Effector memory CD4-positive, alpha-beta T cell (primary cell): ENCODE measurements at regions not wholly inside any gene's neighbourhood (a gene's known extent, or its start where the extent isn't known, plus 50 kb on each side); places are given as distances from the start of the nearest gene placed in this dataset.

Source experiments
- DNase-seq, 3 donors: peaks; one replicate each; pipeline ENCODE4 v3.0.0-alpha.2; 2020
- H3K27ac ChIP-seq: 2 replicates; pipeline ENCODE4 v1.7.0; 2013; ENCODE audit warnings: mild to moderate bottlenecking, low read length, moderate library complexity; ENCODE audit not compliant: insufficient read depth, poor library complexity, severe bottlenecking
- H3K27me3 ChIP-seq: replicated peaks from 2 replicates; pipeline ENCODE4 v1.7.0; 2013; ENCODE audit warnings: mild to moderate bottlenecking, low read length; ENCODE audit not compliant: insufficient read depth, control insufficient read depth, poor library complexity, severe bottlenecking
- H3K36me3 ChIP-seq: 2 replicates; pipeline ENCODE4 v1.7.0; 2013; ENCODE audit warnings: mild to moderate bottlenecking, low read length, moderate library complexity; ENCODE audit not compliant: control insufficient read depth, insufficient read depth
- H3K4me1 ChIP-seq: 2 replicates; pipeline ENCODE4 v1.7.0; 2013; ENCODE audit warnings: low read length, mild to moderate bottlenecking; ENCODE audit not compliant: control insufficient read depth, insufficient read depth, poor library complexity, severe bottlenecking
- H3K4me3 ChIP-seq: 2 replicates; pipeline ENCODE4 v1.7.0; 2013; ENCODE audit warnings: low read length, low read depth, mild to moderate bottlenecking; ENCODE audit not compliant: insufficient read depth, poor library complexity, severe bottlenecking
- H3K9me3 ChIP-seq: 2 replicates; pipeline ENCODE4 v1.7.0; 2013; ENCODE audit warnings: mild to moderate bottlenecking, low read length, moderate library complexity; ENCODE audit not compliant: control insufficient read depth

GRCh38 chr14:96956464-96957239, 159.5 kb downstream of the VRK1 start:
- Histone ChIP-seq H3K4me1 (no peaks in the 10 kb centered on the region), H3K4me3 (no peak overlapping the region), H3K27ac (no peak overlapping the region), H3K27me3 (no peaks in the 10 kb centered on the region), H3K9me3 (no peaks in the 10 kb centered on the region), H3K36me3 (no peaks in the 10 kb centered on the region)
- DNase-seq, result no peak

DNA sequence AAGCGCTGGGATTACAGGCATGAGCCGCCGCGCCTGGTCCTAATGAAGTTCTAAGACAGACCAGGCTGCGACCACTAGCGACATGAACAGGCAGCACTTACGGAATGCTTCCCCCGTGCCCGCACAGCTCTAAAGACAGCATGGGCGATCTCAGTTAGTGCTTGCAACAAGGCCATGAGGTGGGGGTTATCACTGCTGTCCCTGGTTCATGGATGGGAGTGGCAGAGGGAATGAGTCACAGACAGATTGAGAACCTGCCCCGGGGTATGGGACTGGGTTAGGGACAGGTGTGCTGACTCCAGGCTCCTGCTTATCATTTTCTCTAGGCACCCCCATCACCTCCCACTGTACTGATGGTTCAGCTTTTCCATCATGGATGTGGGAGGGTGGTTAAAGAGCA, 160.9 kb downstream of the VRK1 start:
- Histone ChIP-seq H3K4me3 (no peak overlapping the region), H3K27ac (no peak overlapping the region), H3K36me3 (no peaks in the 10 kb centered on the region), H3K9me3 (no peaks in the 10 kb centered on the region), H3K4me1 (peaks cover 11% of the 10 kb centered on the region), H3K27me3 (no peaks in the 10 kb centered on the region)
- no peak for DNase-seq

- H3K9me3 ChIP-seq, result no peaks in the 10 kb centered on the region
- H3K36me3 ChIP-seq, result no peaks in the 10 kb centered on the region
- no peaks in the 10 kb centered on the region for H3K27me3 ChIP-seq
- H3K4me1 ChIP-seq, result peaks cover 31% of the 10 kb centered on the region
- no peak for DNase-seq
- no peak overlapping the region for H3K27ac ChIP-seq
- H3K4me3 ChIP-seq, result no peak overlapping the region
Measured at GRCh38 chr14:96959992-96960391, 162.8 kb downstream of the VRK1 start.

GRCh38 chr14:96960598-96961116, 163.5 kb downstream of the VRK1 start:
- H3K27me3 ChIP-seq, result no peaks in the 10 kb centered on the region
- H3K4me1 ChIP-seq, result peaks cover 31% of the 10 kb centered on the region
- DNase-seq, result no peak
- no peaks in the 10 kb centered on the region for H3K9me3 ChIP-seq
- H3K4me3 ChIP-seq, result no peak overlapping the region
- no peak overlapping the region for H3K27ac ChIP-seq
- H3K36me3 ChIP-seq, result no peaks in the 10 kb centered on the region

DNA sequence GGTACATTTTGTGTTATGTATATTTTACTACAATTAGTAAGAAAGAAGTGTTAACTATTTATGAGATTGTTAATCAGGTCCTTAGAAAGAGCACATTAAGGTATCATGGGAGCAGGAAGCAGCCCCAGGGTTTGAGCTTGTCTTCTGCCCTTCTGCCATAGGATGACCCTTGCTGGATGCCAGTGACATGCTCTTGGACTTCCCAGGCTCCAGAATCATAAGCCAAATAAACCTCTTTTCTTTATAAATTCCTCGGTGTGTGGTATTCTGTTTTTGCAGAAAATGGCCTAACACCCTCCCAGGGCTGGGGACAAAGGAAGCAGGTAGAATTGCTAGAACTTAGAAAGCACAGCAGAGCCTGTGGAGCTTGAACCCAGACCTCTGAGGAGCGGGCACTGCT, 164.7 kb downstream of the VRK1 start:
- Histone ChIP-seq H3K4me1 (peaks cover 34% of the 10 kb centered on the region), H3K36me3 (no peaks in the 10 kb centered on the region), H3K27me3 (no peaks in the 10 kb centered on the region), H3K9me3 (no peaks in the 10 kb centered on the region), H3K4me3 (peak overlapping the region; percentile 4), H3K27ac (no peak overlapping the region)
- DNase-seq, result no peak

DNA sequence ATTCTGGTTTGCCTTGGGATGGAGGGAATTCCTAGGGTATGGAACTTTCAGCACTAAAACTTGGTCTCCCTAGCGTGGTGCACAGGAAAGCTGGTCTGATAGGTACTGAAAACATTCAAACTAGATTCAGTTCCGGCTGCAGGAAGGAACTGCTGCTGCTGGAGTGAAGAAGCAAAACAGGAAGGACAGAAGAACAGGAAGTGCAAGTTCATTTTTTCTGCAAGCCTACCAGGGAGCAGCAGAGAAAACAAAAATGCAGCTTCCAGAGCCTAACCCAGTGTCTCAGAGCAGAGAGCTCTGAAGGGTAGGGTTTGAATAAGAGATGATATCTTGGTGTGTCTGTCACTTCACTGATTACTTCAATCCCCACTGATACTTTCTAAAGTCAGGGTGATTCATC, 165.2 kb downstream of the VRK1 start:
- peak overlapping the region; percentile 19 for H3K27ac ChIP-seq
- peak overlapping the region; percentile 4 for H3K4me3 ChIP-seq
- no peaks in the 10 kb centered on the region for H3K9me3 ChIP-seq

GRCh38 chr14:96964726-96965415, 167.7 kb downstream of the VRK1 start:
- H3K27me3 ChIP-seq, result no peaks in the 10 kb centered on the region
- no peak for DNase-seq
- no peak overlapping the region for H3K27ac ChIP-seq
- no peaks in the 10 kb centered on the region for H3K36me3 ChIP-seq
- peaks cover 34% of the 10 kb centered on the region for H3K4me1 ChIP-seq
- no peak overlapping the region for H3K4me3 ChIP-seq
- H3K9me3 ChIP-seq, result peaks cover 4% of the 10 kb centered on the region

More for the DNA sequence above, 165.2 kb downstream of the VRK1 start:
- Histone ChIP-seq H3K4me1 (peaks cover 34% of the 10 kb centered on the region), H3K36me3 (no peaks in the 10 kb centered on the region), H3K27me3 (no peaks in the 10 kb centered on the region)
- no peak for DNase-seq

DNA sequence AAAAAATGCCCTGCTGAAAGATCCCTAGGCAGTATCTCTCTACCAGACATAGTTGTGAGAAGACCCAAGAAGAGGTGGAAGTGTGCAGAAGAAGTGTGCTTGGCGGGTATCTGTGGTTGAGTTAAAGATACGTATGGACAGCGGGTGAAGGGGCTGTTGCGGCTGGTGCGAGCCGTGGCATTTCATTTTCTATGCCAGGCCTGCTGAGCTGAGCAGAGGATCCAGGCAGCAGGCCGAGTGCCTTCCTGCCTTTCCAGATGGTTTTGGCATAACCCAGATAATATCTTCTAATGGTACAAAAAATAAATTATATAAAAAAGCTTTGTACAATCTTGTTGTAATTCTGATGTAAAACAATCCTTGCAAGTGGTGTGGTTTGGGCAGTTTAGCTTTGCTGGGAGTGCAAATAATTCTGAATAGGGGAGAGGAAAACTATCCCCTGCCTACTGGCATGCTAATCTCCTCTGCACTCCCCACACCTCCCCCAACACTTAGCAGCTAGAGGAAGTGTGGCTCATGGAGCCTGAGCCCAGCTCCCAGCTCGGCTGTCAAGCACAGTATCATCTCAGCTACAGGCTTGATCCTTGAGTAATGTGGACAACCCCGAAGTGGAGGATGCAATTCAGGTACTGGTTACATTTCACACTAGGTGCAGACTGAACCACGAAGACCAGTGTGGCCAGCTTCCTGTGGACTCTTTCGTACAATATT, 168.9 kb downstream of the VRK1 start:
- Histone ChIP-seq H3K4me1 (peaks cover 34% of the 10 kb centered on the region), H3K36me3 (no peaks in the 10 kb centered on the region), H3K4me3 (no peak overlapping the region), H3K9me3 (peaks cover 4% of the 10 kb centered on the region), H3K27me3 (no peaks in the 10 kb centered on the region), H3K27ac (no peak overlapping the region)
- no peak for DNase-seq

DNA sequence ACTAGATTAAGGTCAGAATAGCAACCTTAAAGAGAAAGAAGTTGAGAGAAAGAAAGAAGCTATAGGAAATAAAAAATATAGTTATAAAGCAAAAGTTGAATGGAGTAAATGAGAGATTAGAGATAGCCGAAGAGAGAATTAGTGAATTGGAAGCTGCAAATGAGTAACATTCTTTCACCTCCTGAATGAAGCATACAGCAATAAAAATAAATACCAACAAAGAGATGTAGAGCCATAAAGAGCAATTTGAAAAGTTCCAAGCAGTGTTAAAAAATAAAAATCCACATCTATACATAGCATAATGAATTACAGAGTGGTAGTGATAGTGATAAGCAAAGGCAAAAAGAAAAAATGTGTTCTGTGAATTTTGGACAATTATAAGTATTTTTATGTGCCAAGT, 177.9 kb downstream of the VRK1 start:
- H3K27me3 ChIP-seq, result no peaks in the 10 kb centered on the region
- no peaks in the 10 kb centered on the region for H3K36me3 ChIP-seq
- no peaks in the 10 kb centered on the region for H3K9me3 ChIP-seq
- H3K4me3 ChIP-seq, result no peak overlapping the region
- H3K4me1 ChIP-seq, result no peaks in the 10 kb centered on the region
- no peak overlapping the region for H3K27ac ChIP-seq
- no peak for DNase-seq
